NCI-H1694 treated with DMSO at 0.1 percent for 48 hours (cell line): ENCODE measurements at regions not wholly inside any gene's neighbourhood (a gene's known extent, or its start where the extent isn't known, plus 50 kb on each side); places are given as distances from the start of the nearest gene placed in this dataset.
"Not testable (repeated sequence)": the region's sequence is repeated elsewhere in the genome, so short reads cannot be mapped to it uniquely, and the experiment has no call there.

Source experiments
- DNase-seq: peaks from one replicate; lab custom pipeline; 2025; lab: John Stamatoyannopoulos, UW

GRCh38 chr6:10128721-10129120 lies 286.2 kb downstream of the TFAP2A start:
- no peak for DNase-seq

- DNase-seq, result no peak
Measured at GRCh38 chr6:10122164-10122563, 292.7 kb downstream of the TFAP2A start.

GRCh38 chr6:10112871-10113549 lies 301.9 kb downstream of the TFAP2A start:
- no peak for DNase-seq

- no peak for DNase-seq
Measured at GRCh38 chr6:10111975-10112374, 302.9 kb downstream of the TFAP2A start.

- DNase-seq, result no peak
Measured at GRCh38 chr6:10101551-10102252, 313.2 kb downstream of the TFAP2A start.

GRCh38 chr6:10099529-10100140 lies 315.2 kb downstream of the TFAP2A start:
- no peak for DNase-seq

- no peak for DNase-seq
Measured at GRCh38 chr6:10098756-10099528, 315.9 kb downstream of the TFAP2A start.

- no peak for DNase-seq
Measured at GRCh38 chr6:10093282-10093681, 321.6 kb downstream of the TFAP2A start.

- DNase-seq, result no peak
Measured at GRCh38 chr6:10084111-10084986, 330.5 kb downstream of the TFAP2A start.

- DNase-seq, result no peak
Measured at GRCh38 chr6:10082385-10082784, 332.5 kb downstream of the TFAP2A start.

GRCh38 chr6:10081957-10082356 lies 332.9 kb downstream of the TFAP2A start:
- DNase-seq, result no peak

- DNase-seq, result no peak
Measured at GRCh38 chr6:10081075-10081474, 333.8 kb downstream of the TFAP2A start.

- no peak for DNase-seq
Measured at GRCh38 chr6:10080561-10080960, 334.3 kb downstream of the TFAP2A start.

GRCh38 chr6:10078581-10078980 lies 336.3 kb downstream of the TFAP2A start:
- DNase-seq, result no peak

- not testable (repeated sequence) for DNase-seq
Measured at GRCh38 chr6:10074726-10075125, 340.1 kb downstream of the TFAP2A start.

GRCh38 chr6:10073341-10073740 lies 341.5 kb downstream of the TFAP2A start:
- no peak for DNase-seq

- DNase-seq, result no peak
Measured at GRCh38 chr6:10071631-10072220, 343.1 kb downstream of the TFAP2A start.

GRCh38 chr6:10060004-10060403 lies 354.9 kb downstream of the TFAP2A start:
- no peak for DNase-seq

- DNase-seq, result no peak
Measured at GRCh38 chr6:10054672-10055071, 360.2 kb downstream of the TFAP2A start.

GRCh38 chr6:10051283-10051682 lies 363.6 kb downstream of the TFAP2A start:
- no peak for DNase-seq
